ENCODE measurements at regions not wholly inside any gene's neighbourhood (a gene's known extent, or its start where the extent isn't known, plus 50 kb on each side); places are given as distances from the start of the nearest gene placed in this dataset.

DNA sequence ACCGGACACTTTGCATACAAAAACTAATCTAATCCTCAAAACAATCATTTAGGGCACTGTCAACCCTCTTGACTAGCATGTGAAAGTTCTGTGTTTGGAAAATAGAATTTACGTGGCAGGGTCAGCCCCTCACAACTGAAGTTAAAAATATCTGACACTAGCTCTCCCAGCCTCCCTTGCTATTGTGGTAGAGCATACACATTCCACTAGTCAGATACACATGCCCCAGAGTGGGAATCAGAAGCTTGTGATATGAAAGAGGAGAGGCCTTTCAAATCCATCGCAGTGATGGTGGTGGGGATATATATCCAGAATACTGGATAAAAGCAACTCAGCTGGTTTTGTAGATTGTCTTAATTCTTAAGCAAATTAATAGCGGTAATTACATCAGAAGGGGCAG lies 205.7 kb upstream of the IL15 start:
- Histone ChIP-seq H2AFZ (ENCODE audit: low read depth, low read length) (no peak overlapping the region), H3K9me3 (ENCODE audit: insufficient read depth, low read depth, low read length) (no peaks in the 10 kb centered on the region), H3K9ac (ENCODE audit: low read length) (no peak overlapping the region), H4K20me1 (ENCODE audit: insufficient read depth, low read length) (no peaks in the 10 kb centered on the region), H3K79me2 (ENCODE audit: insufficient read depth, low read length) (no peaks in the 10 kb centered on the region), H3K27me3 (ENCODE audit: insufficient read depth, low read length) (no peaks in the 10 kb centered on the region), H3K4me2 (ENCODE audit: low read length) (no peak overlapping the region), H3K4me3 (ENCODE audit: insufficient read depth, low read depth, low read length) (no peak overlapping the region), H3K36me3 (ENCODE audit: insufficient read depth, low read length) (no peaks in the 10 kb centered on the region), H3K4me1 (ENCODE audit: insufficient read depth, low read length) (no peaks in the 10 kb centered on the region), H3K27ac (ENCODE audit: low read depth, low read length) (no peak overlapping the region)
- DNase-seq (ENCODE audit: low read depth), result no peak
- no peak overlapping the region for H3K4me3 Mint-ChIP-seq (ENCODE audit: unreplicated experiment)
- peaks cover 9% of the 10 kb centered on the region for H3K4me1 Mint-ChIP-seq (ENCODE audit: low read depth, unreplicated experiment)
- no peaks in the 10 kb centered on the region for H3K27me3 Mint-ChIP-seq (ENCODE audit: low read depth, unreplicated experiment)
- H3K9me3 Mint-ChIP-seq (ENCODE audit: unreplicated experiment), result peaks cover 1% of the 10 kb centered on the region
- TF ChIP-seq EZH2 (IDR thresholded peaks at IDR 0.05; ENCODE audit: insufficient read depth, low read length), result no peak
- no peak for TF ChIP-seq CTCF (IDR thresholded peaks at IDR 0.05; ENCODE audit: insufficient read depth, low read depth, low read length)
- no peaks in the 10 kb centered on the region for H3K36me3 Mint-ChIP-seq (ENCODE audit: low read depth, unreplicated experiment)
- FAIRE-seq, result no peak
- H3K27ac Mint-ChIP-seq (ENCODE audit: unreplicated experiment), result no peak overlapping the region

GRCh38 chr4:141432000-141432712 lies 204.2 kb upstream of the IL15 start:
- Mint-ChIP-seq H3K4me1 (ENCODE audit: low read depth, unreplicated experiment) (peaks cover 9% of the 10 kb centered on the region), H3K36me3 (ENCODE audit: low read depth, unreplicated experiment) (no peaks in the 10 kb centered on the region), H3K27ac (ENCODE audit: unreplicated experiment) (no peak overlapping the region), H3K4me3 (ENCODE audit: unreplicated experiment) (no peak overlapping the region), H3K9me3 (ENCODE audit: unreplicated experiment) (peaks cover 1% of the 10 kb centered on the region), H3K27me3 (ENCODE audit: low read depth, unreplicated experiment) (no peaks in the 10 kb centered on the region)
- Histone ChIP-seq H4K20me1 (ENCODE audit: insufficient read depth, low read length) (no peaks in the 10 kb centered on the region), H3K4me1 (ENCODE audit: insufficient read depth, low read length) (no peaks in the 10 kb centered on the region), H3K9me3 (ENCODE audit: insufficient read depth, low read depth, low read length) (no peaks in the 10 kb centered on the region), H3K27me3 (ENCODE audit: insufficient read depth, low read length) (no peaks in the 10 kb centered on the region), H3K4me3 (ENCODE audit: insufficient read depth, low read depth, low read length) (no peak overlapping the region), H3K79me2 (ENCODE audit: insufficient read depth, low read length) (no peaks in the 10 kb centered on the region), H2AFZ (ENCODE audit: low read depth, low read length) (no peak overlapping the region), H3K9ac (ENCODE audit: low read length) (no peak overlapping the region), H3K4me2 (ENCODE audit: low read length) (no peak overlapping the region), H3K36me3 (ENCODE audit: insufficient read depth, low read length) (no peaks in the 10 kb centered on the region), H3K27ac (ENCODE audit: low read depth, low read length) (no peak overlapping the region)
- peak; percentile 40 for DNase-seq (ENCODE audit: low read depth)
- peak; percentile 13 for FAIRE-seq
- TF ChIP-seq EZH2 (IDR thresholded peaks at IDR 0.05; ENCODE audit: insufficient read depth, low read length) (no peak), CTCF (IDR thresholded peaks at IDR 0.05; ENCODE audit: insufficient read depth, low read depth, low read length) (no peak)
